PC-9 (cell line): ENCODE measurements at regions not wholly inside any gene's neighbourhood (a gene's known extent, or its start where the extent isn't known, plus 50 kb on each side); places are given as distances from the start of the nearest gene placed in this dataset.
A peak's percentile ranks its signal among the peaks of the same experiment; 100 is the strongest.

Experiments
- BruUV-seq: library from RNA; stranded (reverse); fragments of 400-500 nt; replicated peaks from 2 replicates; lab custom pipeline; 2021; lab: Mats Ljungman, UMichigan
- CTCF ChIA-PET: fragments of 300-600 bp; sonication (Branson Sonifier 250); formaldehyde crosslinking; loops from one replicate; lab custom pipeline; 2022; ENCODE audit warnings: antibody characterized with exemption; lab: Charles Lee
- POLR2A ChIA-PET: fragments of 300-600 bp; sonication (Branson Sonifier 250); formaldehyde crosslinking; loops from one replicate; lab custom pipeline; 2022; ENCODE audit warnings: antibody characterized with exemption; ENCODE audit not compliant: unreplicated experiment; lab: Charles Lee
- DNase-seq, 2 experiments: peaks; one replicate each; pipeline versions ENCODE4 v3.0.0 to v3.0.0-alpha.2; 2015 to 2022; ENCODE audit warnings: mixed read lengths in 1 of 2
- H2AFZ ChIP-seq: fragments of 200-600 bp; sonication (generic); 2 replicates; pipeline ENCODE4 v1.8.1; 2017; ENCODE audit warnings: antibody characterized with exemption
- H3F3A ChIP-seq: fragments of 200-600 bp; sonication (generic); 2 replicates; pipeline ENCODE4 v1.8.1; 2017; ENCODE audit warnings: antibody characterized with exemption, mild to moderate bottlenecking, low read depth; ENCODE audit not compliant: insufficient read depth
- H3K27ac ChIP-seq: fragments of 200-600 bp; sonication (generic); 2 replicates; pipeline ENCODE4 v1.6.1; 2016; ENCODE audit warnings: mixed run types
- H3K27me3 ChIP-seq: fragments of 200-600 bp; sonication (generic); 2 replicates; pipeline ENCODE4 v1.6.1; 2016; ENCODE audit warnings: low read depth, mixed run types; ENCODE audit not compliant: insufficient read depth
- H3K36me3 ChIP-seq: fragments of 200-600 bp; sonication (generic); 2 replicates; pipeline ENCODE4 v1.6.1; 2016; ENCODE audit warnings: low read depth, mixed run types
- H3K4me1 ChIP-seq: fragments of 200-600 bp; sonication (generic); replicated peaks from 2 replicates; pipeline ENCODE4 v1.6.1; 2016; ENCODE audit warnings: mixed run types; ENCODE audit not compliant: insufficient read depth
- H3K4me2 ChIP-seq: fragments of 200-600 bp; sonication (generic); 2 replicates; pipeline ENCODE4 v1.6.1; 2017; ENCODE audit warnings: mixed run types
- H3K4me3 ChIP-seq: fragments of 200-600 bp; sonication (generic); 2 replicates; pipeline ENCODE4 v1.6.1; 2016; ENCODE audit warnings: mixed run types
- H3K79me2 ChIP-seq: fragments of 200-600 bp; sonication (generic); 2 replicates; pipeline ENCODE4 v1.6.1; 2017; ENCODE audit warnings: low read depth, mixed run types
- H3K9me2 ChIP-seq: fragments of 200-600 bp; sonication (generic); 2 replicates; pipeline ENCODE4 v1.8.1; 2017; ENCODE audit warnings: mild to moderate bottlenecking; ENCODE audit not compliant: insufficient read depth
- H3K9me3 ChIP-seq: fragments of 200-600 bp; sonication (generic); 2 replicates; pipeline ENCODE4 v1.8.1; 2016; ENCODE audit warnings: low read depth; ENCODE audit not compliant: insufficient read depth
- H4K20me1 ChIP-seq: fragments of 200-600 bp; sonication (generic); 2 replicates; pipeline ENCODE4 v1.8.1; 2017; ENCODE audit not compliant: insufficient read depth
- EZH2 ChIP-seq: fragments of 200-600 bp; sonication (generic); IDR thresholded peaks from 2 replicates; pipeline ENCODE4 v1.8.0; 2017; ENCODE audit warnings: antibody characterized with exemption, low read depth
- intact Hi-C: fragments of 100-400 bp; cut with micrococcal nuclease; formaldehyde crosslinking; loops from one replicate; pipeline ENCODE4 v1.10.0; 2022; ENCODE audit not compliant: unreplicated experiment
- TF ChIP-seq, protein P1 (sequence below): fragments of 200-600 bp; sonication (generic); conservative IDR thresholded peaks from 2 replicates; pipeline ENCODE4 v1.6.1; 2017; ENCODE audit warnings: mixed run types, antibody characterized with exemption, mild to moderate bottlenecking, moderate library complexity

DNA sequence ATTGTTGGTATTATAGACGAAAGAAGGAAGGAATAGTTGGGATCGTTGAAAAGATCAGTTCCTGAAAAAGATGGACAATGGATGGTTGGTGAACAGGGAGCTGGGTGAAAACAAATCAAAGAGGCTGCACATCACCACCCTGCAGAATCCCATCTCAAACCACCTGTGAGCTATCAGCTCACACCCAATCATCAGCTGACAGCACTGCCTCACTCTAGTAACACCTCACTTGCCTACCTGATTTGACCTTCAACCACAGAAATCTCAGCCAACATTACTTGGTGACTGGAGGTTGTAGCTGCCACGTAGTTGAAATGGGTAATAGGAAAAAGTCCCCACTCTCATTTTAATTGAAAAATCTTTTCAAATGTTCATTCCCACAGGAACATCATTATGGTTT, 101.8 kb upstream of the DST start:
- POLR2A ChIA-PET, result interaction anchor here (0.5 to 0.6 kb wide), 2 partner anchors 31 to 100 kb away, joined by 7 to 12 read pairs; no protein-coding TSS in a partner anchor
- intact Hi-C loops, result no loop called here
- Histone ChIP-seq H3K27me3 (no peaks in the 10 kb centered on the region), H3K9me2 (no peaks in the 10 kb centered on the region), H2AFZ (no peak overlapping the region), H3K27ac (no peak overlapping the region), H3K9me3 (no peaks in the 10 kb centered on the region), H3F3A (0 out of 2 replicates have a peak, but pooled peaks cover 19% of the 10 kb centered on the region), H3K4me3 (no peak overlapping the region), H4K20me1 (no peaks in the 10 kb centered on the region), H3K4me1 (peaks cover 15% of the 10 kb centered on the region; the same call in 1 of the 2 replicates), H3K79me2 (peaks cover 86% of the 10 kb centered on the region), H3K36me3 (no peaks in the 10 kb centered on the region), H3K4me2 (no peak overlapping the region)
- CTCF ChIA-PET, result interaction anchor here (0.7 kb wide), 1 partner anchor 139 kb away, joined by 4 read pairs; no protein-coding TSS in a partner anchor
- BruUV-seq, result no TSS peak
- DNase-seq, result no peak
- TF ChIP-seq, protein P1, sequence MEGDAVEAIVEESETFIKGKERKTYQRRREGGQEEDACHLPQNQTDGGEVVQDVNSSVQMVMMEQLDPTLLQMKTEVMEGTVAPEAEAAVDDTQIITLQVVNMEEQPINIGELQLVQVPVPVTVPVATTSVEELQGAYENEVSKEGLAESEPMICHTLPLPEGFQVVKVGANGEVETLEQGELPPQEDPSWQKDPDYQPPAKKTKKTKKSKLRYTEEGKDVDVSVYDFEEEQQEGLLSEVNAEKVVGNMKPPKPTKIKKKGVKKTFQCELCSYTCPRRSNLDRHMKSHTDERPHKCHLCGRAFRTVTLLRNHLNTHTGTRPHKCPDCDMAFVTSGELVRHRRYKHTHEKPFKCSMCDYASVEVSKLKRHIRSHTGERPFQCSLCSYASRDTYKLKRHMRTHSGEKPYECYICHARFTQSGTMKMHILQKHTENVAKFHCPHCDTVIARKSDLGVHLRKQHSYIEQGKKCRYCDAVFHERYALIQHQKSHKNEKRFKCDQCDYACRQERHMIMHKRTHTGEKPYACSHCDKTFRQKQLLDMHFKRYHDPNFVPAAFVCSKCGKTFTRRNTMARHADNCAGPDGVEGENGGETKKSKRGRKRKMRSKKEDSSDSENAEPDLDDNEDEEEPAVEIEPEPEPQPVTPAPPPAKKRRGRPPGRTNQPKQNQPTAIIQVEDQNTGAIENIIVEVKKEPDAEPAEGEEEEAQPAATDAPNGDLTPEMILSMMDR, result no peak
- TF ChIP-seq EZH2, result no peak

DNA sequence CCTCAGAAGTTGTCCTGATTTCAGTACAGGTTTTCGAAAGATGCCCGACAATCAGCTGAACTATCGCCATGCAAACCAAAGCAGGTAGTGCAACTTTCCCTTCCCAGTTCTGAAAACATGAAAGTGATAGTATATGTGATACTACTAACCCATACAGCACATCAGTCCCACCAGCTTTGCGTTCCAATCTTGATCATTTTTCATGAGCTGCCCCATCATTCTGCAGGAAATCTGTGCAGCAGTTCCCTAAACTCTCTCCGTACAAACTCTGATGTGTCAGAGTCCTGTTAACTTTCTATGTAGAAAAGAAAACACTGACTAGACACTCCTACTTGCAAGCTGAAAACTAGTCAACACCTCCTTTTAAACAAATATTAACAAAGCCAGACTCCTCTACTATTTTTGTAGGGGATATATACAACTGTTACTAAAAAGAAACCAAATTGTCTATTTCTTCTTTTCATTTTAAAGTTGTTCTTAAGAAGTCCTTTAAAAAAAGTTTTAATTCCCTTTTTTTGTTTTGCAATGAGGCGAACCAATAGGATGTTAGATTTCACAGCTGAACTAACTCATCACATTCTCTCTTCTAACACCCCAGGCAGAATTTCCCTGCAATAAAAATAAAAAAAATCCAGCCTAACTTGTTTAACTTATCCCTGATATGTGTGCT, 99.6 kb upstream of the DST start:
- H3K27me3 ChIP-seq, result no peaks in the 10 kb centered on the region
- no peaks in the 10 kb centered on the region for H3K9me2 ChIP-seq
- BruUV-seq, result TSS peak; percentile 11
- POLR2A ChIA-PET, result interaction anchor here (0.6 to 0.7 kb wide), 4 partner anchors 28 to 88 kb away, joined by 3 to 7 read pairs (median 4); no protein-coding TSS in a partner anchor
- CTCF ChIA-PET, result interaction anchor here (0.6 kb wide), 1 partner anchor 59 kb away, joined by 3 read pairs; no protein-coding TSS in a partner anchor
- H4K20me1 ChIP-seq, result no peaks in the 10 kb centered on the region
- no peak overlapping the region for H3K27ac ChIP-seq
- H3K4me3 ChIP-seq, result no peak overlapping the region
- no peak overlapping the region for H2AFZ ChIP-seq
- TF ChIP-seq EZH2, result no peak
- TF ChIP-seq, protein P1, result no peak
- peaks cover 87% of the 10 kb centered on the region for H3K79me2 ChIP-seq
- H3F3A ChIP-seq, result 0 out of 2 replicates have a peak, but pooled peaks cover 14% of the 10 kb centered on the region
- H3K4me1 ChIP-seq, result 0 out of 2 replicates have a peak, but pooled peaks cover 9% of the 10 kb centered on the region
- no peak overlapping the region for H3K4me2 ChIP-seq
- H3K36me3 ChIP-seq, result no peaks in the 10 kb centered on the region
- peak in 1 of 2 experiments; percentile 45 for DNase-seq
- intact Hi-C loops, result no loop called here
- H3K9me3 ChIP-seq, result no peaks in the 10 kb centered on the region

- Histone ChIP-seq H4K20me1 (no peaks in the 10 kb centered on the region), H3K9me3 (no peaks in the 10 kb centered on the region), H3K9me2 (no peaks in the 10 kb centered on the region), H3K27me3 (no peaks in the 10 kb centered on the region), H3K27ac (no peak overlapping the region), H3F3A (0 out of 2 replicates have a peak, but pooled peaks cover 14% of the 10 kb centered on the region), H3K4me1 (0 out of 2 replicates have a peak, but pooled peaks cover 9% of the 10 kb centered on the region), H2AFZ (no peak overlapping the region), H3K4me2 (no peak overlapping the region), H3K36me3 (no peaks in the 10 kb centered on the region), H3K4me3 (no peak overlapping the region), H3K79me2 (peaks cover 80% of the 10 kb centered on the region)
- no peak for DNase-seq
- CTCF ChIA-PET, result interaction anchor here (0.6 kb wide), 1 partner anchor 58 kb away, joined by 3 read pairs; no protein-coding TSS in a partner anchor
- POLR2A ChIA-PET, result interaction anchor here (0.7 kb wide), 1 partner anchor 89 kb away, joined by 3 read pairs; no protein-coding TSS in a partner anchor
- no TSS peak for BruUV-seq
- TF ChIP-seq, protein P1, result no peak
- TF ChIP-seq EZH2, result no peak
- intact Hi-C loops, result no loop called here
Observed at GRCh38 chr6:56741472-56741871, 98.8 kb upstream of the DST start.
